C4-2B (cell line): ENCODE measurements at regions not wholly inside any gene's neighbourhood (a gene's known extent, or its start where the extent isn't known, plus 50 kb on each side); places are given as distances from the start of the nearest gene placed in this dataset.
A peak's percentile ranks its signal among the peaks of the same experiment; 100 is the strongest.
"Not testable (repeated sequence)": the region's sequence is repeated elsewhere in the genome, so short reads cannot be mapped to it uniquely, and the experiment has no call there.

ENCODE experiments used
- H3K27ac ChIP-seq: fragments of 450-650 bp; 2 replicates; pipeline ENCODE4 v1.5.1; 2017
- ZFX ChIP-seq: fragments of 450-650 bp; IDR thresholded peaks from 2 replicates; pipeline ENCODE4 v1.6.1; 2017
- TF ChIP-seq, protein P1 (sequence below): fragments of 450-650 bp; conservative IDR thresholded peaks from 2 replicates; pipeline ENCODE4 v1.5.1; 2017; ENCODE audit warnings: mild to moderate bottlenecking

DNA sequence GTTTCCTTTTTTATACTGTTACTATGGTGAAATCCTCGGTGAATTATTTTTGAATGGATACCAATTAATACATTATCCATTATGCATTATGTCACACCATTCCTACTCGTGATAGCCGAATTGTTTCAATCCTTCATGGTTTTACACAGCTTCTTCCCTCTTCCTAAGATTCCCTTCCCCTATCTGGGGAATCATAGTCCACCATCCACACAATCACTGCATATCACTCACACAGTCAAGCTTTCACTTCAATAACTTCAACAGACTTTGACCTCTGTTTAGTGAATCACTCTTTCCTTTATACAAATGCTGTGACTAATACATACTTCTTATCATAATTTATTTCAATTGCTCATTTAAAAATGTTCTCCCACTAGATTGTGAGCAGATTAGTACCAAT, 1108.1 kb upstream of the LRRTM1 start:
- TF ChIP-seq ZFX, result no peak
- TF ChIP-seq, protein P1, sequence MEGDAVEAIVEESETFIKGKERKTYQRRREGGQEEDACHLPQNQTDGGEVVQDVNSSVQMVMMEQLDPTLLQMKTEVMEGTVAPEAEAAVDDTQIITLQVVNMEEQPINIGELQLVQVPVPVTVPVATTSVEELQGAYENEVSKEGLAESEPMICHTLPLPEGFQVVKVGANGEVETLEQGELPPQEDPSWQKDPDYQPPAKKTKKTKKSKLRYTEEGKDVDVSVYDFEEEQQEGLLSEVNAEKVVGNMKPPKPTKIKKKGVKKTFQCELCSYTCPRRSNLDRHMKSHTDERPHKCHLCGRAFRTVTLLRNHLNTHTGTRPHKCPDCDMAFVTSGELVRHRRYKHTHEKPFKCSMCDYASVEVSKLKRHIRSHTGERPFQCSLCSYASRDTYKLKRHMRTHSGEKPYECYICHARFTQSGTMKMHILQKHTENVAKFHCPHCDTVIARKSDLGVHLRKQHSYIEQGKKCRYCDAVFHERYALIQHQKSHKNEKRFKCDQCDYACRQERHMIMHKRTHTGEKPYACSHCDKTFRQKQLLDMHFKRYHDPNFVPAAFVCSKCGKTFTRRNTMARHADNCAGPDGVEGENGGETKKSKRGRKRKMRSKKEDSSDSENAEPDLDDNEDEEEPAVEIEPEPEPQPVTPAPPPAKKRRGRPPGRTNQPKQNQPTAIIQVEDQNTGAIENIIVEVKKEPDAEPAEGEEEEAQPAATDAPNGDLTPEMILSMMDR, result no peak
- H3K27ac ChIP-seq, result no peak overlapping the region

DNA sequence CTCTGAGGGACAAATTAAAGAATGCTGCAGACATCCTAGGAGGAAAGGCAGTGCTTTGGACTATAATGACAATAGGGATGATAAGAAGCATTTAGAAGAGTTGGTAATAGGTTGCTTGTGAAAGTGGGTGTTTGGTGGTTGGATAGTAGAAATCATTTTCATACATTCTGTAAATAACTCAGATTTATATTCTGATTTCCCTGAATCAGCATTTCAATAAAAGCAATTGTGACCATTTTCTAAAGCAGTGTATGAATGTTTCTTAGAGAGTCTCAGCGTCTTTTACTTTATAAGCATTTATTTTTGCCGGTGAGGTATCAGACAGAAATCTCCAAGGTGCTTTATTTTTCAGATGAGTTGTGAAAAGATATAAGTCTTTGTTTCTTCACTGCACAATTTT, 1099.0 kb upstream of the LRRTM1 start:
- H3K27ac ChIP-seq, result no peak overlapping the region
- TF ChIP-seq ZFX, result no peak
- TF ChIP-seq, protein P1, result no peak

DNA sequence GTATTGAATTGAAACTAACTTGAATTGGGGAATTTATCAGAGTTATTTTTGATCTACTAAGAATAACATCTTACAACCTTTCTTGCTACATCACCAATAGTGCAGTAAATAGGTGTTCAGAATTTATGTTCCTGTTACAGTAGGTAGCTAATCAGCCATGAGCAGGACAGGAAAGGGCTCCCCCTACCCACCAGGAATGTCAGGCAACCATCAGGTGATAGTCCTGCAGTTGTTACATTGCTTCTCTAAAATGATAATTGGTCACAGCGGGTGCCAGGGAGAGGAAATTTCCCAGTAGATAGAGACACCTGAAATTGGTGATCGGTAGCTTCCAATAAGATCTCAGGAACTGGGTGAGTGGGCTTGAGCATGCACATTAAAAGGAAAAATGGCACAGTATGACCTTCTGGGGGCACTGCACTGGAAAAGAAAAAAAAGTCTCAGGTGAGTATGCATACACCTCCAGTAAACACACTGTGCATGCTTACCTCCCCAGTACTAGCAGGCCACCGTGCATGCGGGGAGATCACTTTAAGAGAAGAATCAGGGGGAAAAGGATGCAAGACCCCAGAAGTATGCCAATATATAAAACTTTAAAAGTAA, 1092.0 kb upstream of the LRRTM1 start:
- TF ChIP-seq ZFX, result no peak
- TF ChIP-seq, protein P1, result 0 out of 2 replicates have a peak, but pooled peaks have one; percentile 12
- H3K27ac ChIP-seq, result no peak overlapping the region

DNA sequence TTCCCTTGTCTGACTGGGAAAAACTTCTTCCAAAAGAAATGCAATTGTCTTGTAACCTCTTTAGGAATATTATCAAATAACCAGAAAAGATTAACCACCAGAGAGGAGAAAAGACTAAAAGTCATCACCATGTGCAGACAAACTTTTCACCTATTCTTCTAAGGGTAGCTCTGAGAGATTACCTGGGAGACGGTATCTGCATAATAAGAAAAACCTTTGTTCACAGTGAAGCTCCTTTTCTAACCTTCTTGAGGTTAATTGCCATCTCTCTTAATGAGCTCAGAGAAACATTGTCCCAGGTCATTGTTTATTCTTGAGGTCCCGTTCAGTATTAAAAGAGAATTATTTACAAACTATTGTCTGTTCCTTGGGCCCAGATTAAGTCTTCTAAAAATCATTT, 1091.2 kb upstream of the LRRTM1 start:
- no peak overlapping the region for H3K27ac ChIP-seq
- TF ChIP-seq, protein P1, result no peak
- TF ChIP-seq ZFX, result no peak

DNA sequence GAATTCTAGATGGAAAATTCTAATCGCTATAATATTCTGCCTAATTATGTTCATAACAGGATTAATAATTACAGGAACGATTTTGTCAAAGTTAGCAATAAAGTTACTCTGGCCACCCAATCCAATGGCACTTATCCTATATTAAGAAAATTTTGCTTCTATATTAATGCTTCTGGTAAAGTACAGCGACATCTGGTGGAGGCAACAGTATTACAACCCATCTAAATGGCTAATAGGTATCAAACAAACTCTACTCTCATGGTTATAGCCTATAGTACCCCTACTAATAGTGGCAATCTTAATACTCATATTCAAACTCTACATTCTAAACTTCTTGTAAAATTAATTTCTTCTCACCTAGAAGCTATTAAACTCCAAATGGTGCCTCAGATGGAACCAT, 1084.7 kb upstream of the LRRTM1 start:
- TF ChIP-seq ZFX, result no peak
- TF ChIP-seq, protein P1, result peak; percentile 54
- H3K27ac ChIP-seq, result no peak overlapping the region

DNA sequence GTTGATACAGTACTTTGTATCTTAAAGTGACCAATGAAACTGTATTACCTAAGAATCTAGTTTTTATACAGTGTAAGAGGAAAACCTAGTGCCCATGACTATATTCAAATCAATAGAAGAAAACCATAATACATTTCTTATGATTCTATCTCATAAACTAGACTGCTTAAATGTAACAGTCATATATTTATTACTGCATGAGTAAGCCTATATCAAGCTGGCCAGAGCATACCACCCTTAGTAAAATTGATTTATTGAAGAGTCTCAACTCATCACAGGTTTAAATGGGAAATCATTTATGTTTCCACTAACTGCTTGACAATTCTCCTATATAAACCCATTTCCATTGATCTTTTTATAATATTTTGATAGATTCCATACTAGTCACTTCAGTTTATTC, 1059.2 kb upstream of the LRRTM1 start:
- TF ChIP-seq, protein P1, result no peak
- no peak for TF ChIP-seq ZFX
- H3K27ac ChIP-seq, result no peak overlapping the region

DNA sequence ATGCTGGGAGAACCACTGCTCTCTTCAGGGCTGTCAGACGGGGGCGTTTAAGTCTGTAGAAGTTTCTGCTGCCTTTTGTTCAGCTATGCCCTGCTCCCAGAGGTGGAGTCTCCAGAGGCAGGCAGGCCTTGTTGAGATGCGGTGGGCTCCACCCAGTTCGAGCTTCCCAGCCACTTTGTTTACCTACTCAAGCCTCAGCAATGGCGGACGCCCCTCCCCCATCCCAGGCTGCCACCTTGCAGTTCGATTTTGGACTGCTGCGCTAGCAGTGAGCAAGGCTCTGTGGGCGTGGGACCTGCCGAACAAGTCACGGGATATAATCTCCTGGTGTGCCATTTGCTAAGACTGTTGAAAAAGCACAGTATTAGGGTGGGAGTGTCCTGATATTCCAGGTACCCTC, 1057.9 kb upstream of the LRRTM1 start:
- H3K27ac ChIP-seq, result not testable (repeated sequence)

DNA sequence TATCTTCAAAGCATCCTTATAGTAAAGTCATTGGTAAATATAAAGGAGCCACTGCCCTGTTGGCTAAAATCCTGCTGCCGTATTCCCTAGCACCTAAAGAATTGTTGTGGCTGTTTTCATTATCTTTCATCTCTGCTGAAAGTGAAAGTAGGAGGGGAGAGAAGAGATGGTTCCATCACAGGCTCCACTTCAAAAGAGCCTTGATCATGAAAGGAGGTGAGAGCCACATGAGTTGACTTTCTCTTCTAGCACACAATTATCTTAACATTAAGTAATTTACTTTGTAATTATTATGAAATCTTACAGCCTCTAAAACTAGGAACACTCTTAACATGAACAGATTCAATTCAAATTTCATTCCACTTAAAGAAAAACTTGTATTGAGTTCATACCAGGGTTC, 1050.9 kb upstream of the LRRTM1 start:
- no peak overlapping the region for H3K27ac ChIP-seq
- TF ChIP-seq, protein P1, result no peak
- no peak for TF ChIP-seq ZFX
